ENCODE measurements at regions not wholly inside any gene's neighbourhood (a gene's known extent, or its start where the extent isn't known, plus 50 kb on each side); places are given as distances from the start of the nearest gene placed in this dataset.
"Not testable (repeated sequence)": the region's sequence is repeated elsewhere in the genome, so short reads cannot be mapped to it uniquely, and the experiment has no call there.

DNA sequence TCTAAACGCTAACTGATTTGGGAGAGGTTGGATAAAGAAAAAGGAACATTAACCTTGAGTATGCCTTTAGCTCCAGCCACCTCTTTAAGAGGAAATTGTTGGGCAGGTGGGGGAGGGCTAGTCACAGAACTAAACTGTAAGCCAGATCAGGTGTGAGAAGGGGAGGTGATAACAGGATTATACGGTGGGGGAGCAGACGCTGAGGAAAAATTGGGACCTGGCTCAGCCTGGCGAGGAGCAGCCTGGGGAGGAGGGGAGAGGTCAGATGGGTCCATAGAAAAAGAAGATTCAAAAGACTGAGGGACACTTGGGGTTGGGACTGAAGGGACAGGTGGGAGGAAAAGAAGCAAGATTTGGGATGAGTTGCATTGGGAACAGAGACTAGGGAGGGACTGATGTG is 558.0 kb downstream of the ADGRL2 start:
- DNase-seq (ENCODE audit: low read depth), result not testable (repeated sequence)

- DNase-seq (ENCODE audit: low read depth), result not testable (repeated sequence)
Measured at GRCh38 chr1:82354546-82354945, 553.8 kb downstream of the ADGRL2 start.

DNA sequence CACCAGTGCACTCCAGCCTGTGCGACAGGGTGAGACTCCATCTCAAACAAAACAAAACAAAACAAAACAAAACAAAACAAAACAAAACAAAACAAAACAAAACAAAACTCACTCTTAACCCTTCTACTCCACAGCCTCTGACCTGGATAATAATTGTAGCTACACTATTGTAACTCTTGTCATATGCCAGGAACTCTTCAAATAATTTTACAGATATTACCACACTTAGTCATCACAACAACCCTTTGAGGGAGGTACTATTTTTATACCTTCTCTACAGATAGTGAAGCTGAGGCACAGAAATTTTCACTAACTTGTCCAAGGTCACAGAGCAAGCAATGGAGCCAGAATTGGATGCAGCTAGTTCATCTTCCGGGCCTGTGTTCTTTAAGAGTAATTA is 547.8 kb downstream of the ADGRL2 start:
- no peak for DNase-seq (ENCODE audit: low read depth)

GRCh38 chr1:82346141-82346540 is 545.4 kb downstream of the ADGRL2 start:
- DNase-seq (ENCODE audit: low read depth), result no peak

GRCh38 chr1:82343381-82343780 is 542.6 kb downstream of the ADGRL2 start:
- DNase-seq (ENCODE audit: low read depth), result no peak

- no peak for DNase-seq (ENCODE audit: low read depth)
Measured at GRCh38 chr1:82337635-82338034, 536.9 kb downstream of the ADGRL2 start.

DNA sequence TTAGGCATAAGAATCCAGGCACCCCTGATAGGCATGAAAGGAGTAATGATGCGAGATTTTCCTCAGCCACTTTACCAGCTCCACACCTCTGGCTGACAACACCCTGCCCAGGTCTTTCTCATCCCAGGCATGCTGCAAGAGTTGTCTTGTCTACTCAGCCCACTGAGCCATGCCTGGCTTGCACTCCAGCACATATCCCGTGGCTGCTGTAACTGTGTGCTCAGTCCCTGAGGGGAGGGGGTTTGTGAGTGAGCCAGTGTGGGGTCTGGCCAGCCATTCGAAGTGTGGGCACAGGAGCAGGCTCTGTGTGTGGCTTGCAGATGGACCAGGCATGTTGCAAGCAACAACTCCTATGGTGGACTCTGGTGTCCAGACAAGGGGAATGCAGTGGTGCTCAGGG is 529.6 kb downstream of the ADGRL2 start:
- no peak for DNase-seq (ENCODE audit: low read depth)

- DNase-seq (ENCODE audit: low read depth), result no peak
Measured at GRCh38 chr1:82329226-82329625, 528.5 kb downstream of the ADGRL2 start.

- DNase-seq (ENCODE audit: low read depth), result no peak
Measured at GRCh38 chr1:82323144-82323841, 522.6 kb downstream of the ADGRL2 start.

GRCh38 chr1:82321794-82322193 is 521.1 kb downstream of the ADGRL2 start:
- no peak for DNase-seq (ENCODE audit: low read depth)

GRCh38 chr1:82319546-82319945 is 518.8 kb downstream of the ADGRL2 start:
- no peak for DNase-seq (ENCODE audit: low read depth)

DNA sequence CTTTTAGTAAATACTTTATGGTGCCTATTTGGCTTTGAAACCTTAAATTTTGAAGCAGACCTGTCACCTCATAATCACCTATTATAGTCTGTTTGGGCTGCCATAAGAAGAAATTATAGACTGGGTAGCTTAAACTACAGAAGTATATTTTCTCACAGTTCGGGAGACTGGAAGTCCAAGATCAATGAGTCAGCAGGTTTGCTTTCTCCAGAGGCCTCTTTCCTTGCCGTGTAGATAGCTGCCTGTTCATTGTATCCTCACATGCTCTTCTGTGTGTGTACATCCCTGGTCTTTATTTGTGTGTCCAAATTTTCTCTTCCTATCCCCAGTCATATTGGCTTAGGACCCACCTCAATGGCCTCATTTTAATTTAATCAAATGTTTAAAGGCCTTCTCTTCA is 518.2 kb downstream of the ADGRL2 start:
- DNase-seq (ENCODE audit: low read depth), result no peak

DNA sequence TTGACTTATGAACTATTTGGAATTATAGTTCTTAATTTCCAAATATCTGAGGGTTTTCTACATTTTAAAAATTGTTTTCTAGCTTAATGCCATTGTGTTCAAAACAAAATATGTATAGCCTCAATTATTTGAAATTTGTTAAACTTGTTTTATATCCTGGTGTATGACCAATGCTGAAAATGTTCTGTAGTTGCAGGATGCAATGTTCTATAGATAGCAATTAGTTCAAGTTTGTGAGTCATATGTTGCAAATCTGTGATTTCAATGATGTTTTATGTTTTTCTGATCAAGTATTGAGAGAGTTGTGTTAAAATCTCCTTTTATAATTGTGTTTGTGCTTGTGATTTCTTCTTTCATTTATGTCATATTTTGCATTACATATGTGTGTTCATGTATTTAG is 517.5 kb downstream of the ADGRL2 start:
- no peak for DNase-seq (ENCODE audit: low read depth)

- no peak for DNase-seq (ENCODE audit: low read depth)
Measured at GRCh38 chr1:82317671-82318070, 516.9 kb downstream of the ADGRL2 start.

DNA sequence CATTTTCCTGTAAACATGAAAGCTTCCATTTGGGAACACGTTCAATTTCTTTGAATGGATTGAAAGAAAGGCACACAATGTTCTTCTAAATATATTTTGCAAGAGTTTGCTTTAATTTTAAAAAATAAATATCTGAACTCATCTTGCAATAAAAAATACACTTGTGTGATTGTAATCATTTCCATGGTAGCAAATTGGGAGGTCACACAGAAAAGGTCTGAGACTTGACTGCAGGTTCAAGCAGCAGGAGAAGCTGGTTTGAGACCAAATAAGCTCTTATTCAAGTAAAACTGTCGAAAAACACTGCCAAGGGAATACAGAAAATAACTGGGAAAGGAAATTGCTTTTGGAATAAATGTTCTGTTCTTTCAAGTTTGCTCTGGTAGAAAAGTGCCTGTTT is 498.9 kb downstream of the ADGRL2 start:
- no peak for DNase-seq (ENCODE audit: low read depth)

- DNase-seq (ENCODE audit: low read depth), result no peak
Measured at GRCh38 chr1:82299056-82299455, 498.3 kb downstream of the ADGRL2 start.

- DNase-seq (ENCODE audit: low read depth), result no peak
Measured at GRCh38 chr1:82297139-82297896, 496.6 kb downstream of the ADGRL2 start.

DNA sequence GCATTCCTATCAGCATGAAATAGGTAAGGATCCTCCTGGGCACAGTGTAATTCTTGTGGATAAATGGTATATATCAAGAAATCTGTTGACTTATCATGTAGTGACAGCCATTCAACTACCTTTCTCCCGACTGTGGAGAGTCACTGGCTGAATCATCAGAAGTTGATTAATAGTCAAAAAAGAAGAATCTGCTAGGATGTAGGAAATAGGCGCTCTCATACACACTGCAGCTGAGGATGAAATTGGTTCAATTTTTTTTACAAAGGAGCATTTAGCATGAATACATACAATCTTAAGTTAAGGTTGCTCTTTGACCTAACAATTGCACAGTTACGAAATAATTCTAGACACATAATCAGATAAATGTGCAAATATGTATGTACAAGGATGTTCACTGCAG is 486.8 kb downstream of the ADGRL2 start:
- no peak for DNase-seq (ENCODE audit: low read depth)

DNA sequence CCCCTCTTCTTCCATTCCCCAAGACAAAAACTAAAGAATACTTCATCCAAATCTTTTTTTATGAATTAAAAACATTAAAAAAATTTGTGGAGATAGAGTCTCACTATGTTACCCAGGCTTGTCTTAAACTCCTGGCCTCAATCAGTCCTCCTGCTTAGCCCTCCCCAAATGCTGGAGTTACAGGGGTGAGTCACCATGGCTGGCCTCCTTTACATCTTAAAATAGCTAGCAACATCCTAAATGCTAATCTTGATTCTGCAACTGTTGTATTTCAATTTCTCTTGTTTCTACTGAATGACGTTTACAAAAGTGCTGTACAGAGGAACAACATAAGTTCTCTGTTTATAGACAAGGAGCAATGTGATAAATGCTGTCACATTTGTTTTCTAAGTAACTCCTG is 483.5 kb downstream of the ADGRL2 start:
- no peak for DNase-seq (ENCODE audit: low read depth)

DNA sequence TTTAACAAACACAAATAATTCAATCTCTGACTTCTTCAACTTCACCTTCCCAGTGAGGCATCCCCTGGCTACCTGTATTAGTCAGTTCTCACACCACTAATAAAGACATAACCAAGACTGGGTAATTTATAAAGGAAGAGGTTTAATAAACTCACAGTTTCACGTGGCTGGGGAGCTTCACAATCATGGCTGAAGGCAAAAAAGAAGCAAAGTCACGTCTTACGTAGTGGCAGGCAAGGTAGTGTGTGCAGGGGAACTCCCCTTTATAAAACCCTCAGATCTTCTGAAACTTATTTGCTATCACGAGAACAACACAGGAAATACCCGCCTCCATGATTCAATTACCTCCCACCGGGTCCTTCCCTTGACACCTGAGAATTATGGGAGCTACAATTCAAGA is 478.5 kb downstream of the ADGRL2 start:
- no peak for DNase-seq (ENCODE audit: low read depth)

- no peak for DNase-seq (ENCODE audit: low read depth)
Measured at GRCh38 chr1:82273816-82274215, 473.1 kb downstream of the ADGRL2 start.

GRCh38 chr1:82269431-82269830 is 468.7 kb downstream of the ADGRL2 start:
- no peak for DNase-seq (ENCODE audit: low read depth)

GRCh38 chr1:82268826-82269225 is 468.1 kb downstream of the ADGRL2 start:
- DNase-seq (ENCODE audit: low read depth), result no peak

DNA sequence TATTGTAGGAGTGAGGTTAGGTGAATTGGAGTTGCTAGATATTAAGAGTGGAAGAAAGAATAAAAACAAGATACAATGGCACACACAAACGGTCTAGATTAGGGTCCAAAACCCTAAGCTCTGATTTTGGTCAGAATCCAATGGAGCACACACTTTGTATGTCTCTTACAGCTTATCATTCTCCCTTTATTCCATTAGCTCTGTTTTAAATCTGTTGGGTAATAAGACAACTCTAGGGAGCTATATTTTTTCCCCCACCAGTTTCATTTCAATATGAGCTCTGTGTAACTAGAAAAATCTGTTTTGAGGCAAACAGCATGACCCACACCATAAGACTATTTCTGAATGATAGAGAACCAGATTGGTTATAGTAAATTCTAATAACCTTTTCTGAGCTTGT is 465.6 kb downstream of the ADGRL2 start:
- no peak for DNase-seq (ENCODE audit: low read depth)

Measured in CMK (cell line).